GM23338 (cell line): ENCODE measurements at regions not wholly inside any gene's neighbourhood (a gene's known extent, or its start where the extent isn't known, plus 50 kb on each side); places are given as distances from the start of the nearest gene placed in this dataset.

Experiments
- ATAC-seq: fragments of 200-7000 bp; cut with Tn5 transposase; 3 replicates; pipeline ENCODE4 v1.9.1; 2020
- DNase-seq: peaks from one replicate; pipeline ENCODE4 v3.0.0-alpha.2; 2015; ENCODE audit warnings: low spot score
- H2AFZ ChIP-seq: fragments of 200-600 bp; sonication (generic); 2 replicates; pipeline ENCODE4 v1.8.0; 2016; ENCODE audit warnings: antibody characterized with exemption, mild to moderate bottlenecking, moderate library complexity
- H3F3A ChIP-seq: fragments of 200-600 bp; sonication (generic); replicated peaks from 2 replicates; pipeline ENCODE4 v1.8.0; 2017; ENCODE audit warnings: antibody characterized with exemption, mixed run types, low read depth
- H3K27ac ChIP-seq: fragments of 200-600 bp; sonication (generic); 2 replicates; pipeline ENCODE4 v1.6.1; 2016; ENCODE audit warnings: low read depth
- H3K27me3 ChIP-seq: fragments of 200-600 bp; sonication (generic); 2 replicates; pipeline ENCODE4 v1.8.0; 2016; ENCODE audit warnings: mild to moderate bottlenecking, mixed run types, moderate library complexity; ENCODE audit not compliant: insufficient read depth
- H3K36me3 ChIP-seq: fragments of 200-600 bp; sonication (generic); 2 replicates; pipeline ENCODE4 v1.8.0; 2016; ENCODE audit warnings: mild to moderate bottlenecking; ENCODE audit not compliant: insufficient read depth
- H3K4me1 ChIP-seq: fragments of 200-600 bp; sonication (generic); 2 replicates; pipeline ENCODE4 v1.8.0; 2016; ENCODE audit warnings: mild to moderate bottlenecking, moderate library complexity; ENCODE audit not compliant: insufficient read depth
- H3K4me2 ChIP-seq: fragments of 200-600 bp; sonication (generic); 2 replicates; pipeline ENCODE4 v1.7.1; 2017; ENCODE audit warnings: mixed run types
- H3K4me3 ChIP-seq: fragments of 200-600 bp; sonication (generic); 2 replicates; pipeline ENCODE4 v1.6.1; 2016; ENCODE audit warnings: mixed run types
- H3K79me2 ChIP-seq: fragments of 200-600 bp; sonication (generic); replicated peaks from 2 replicates; pipeline ENCODE4 v1.8.0; 2017; ENCODE audit warnings: mild to moderate bottlenecking; ENCODE audit not compliant: insufficient read depth
- H3K9me2 ChIP-seq: fragments of 200-600 bp; sonication (generic); 2 replicates; pipeline ENCODE4 v1.8.0; 2017; ENCODE audit not compliant: insufficient read depth
- H4K20me1 ChIP-seq: fragments of 200-600 bp; sonication (generic); replicated peaks from 2 replicates; pipeline ENCODE4 v1.8.0; 2017; ENCODE audit warnings: mild to moderate bottlenecking; ENCODE audit not compliant: insufficient read depth
- H3K27ac Mint-ChIP-seq: 2 replicates; pipeline ENCODE4 v1.8.0; 2020; ENCODE audit warnings: inconsistent platforms, mild to moderate bottlenecking, moderate library complexity, mixed read lengths
- H3K27me3 Mint-ChIP-seq: 3 replicates; pipeline ENCODE4 v1.8.0; 2022; ENCODE audit warnings: low read depth, mild to moderate bottlenecking, moderate library complexity, mixed read lengths, inconsistent platforms; ENCODE audit not compliant: insufficient read depth, poor library complexity
- H3K36me3 Mint-ChIP-seq: 3 replicates; pipeline ENCODE4 v1.8.0; 2021; ENCODE audit warnings: low read depth, mild to moderate bottlenecking, inconsistent platforms, moderate library complexity, mixed read lengths
- H3K4me1 Mint-ChIP-seq: 3 replicates; pipeline ENCODE4 v1.8.0; 2020; ENCODE audit warnings: mild to moderate bottlenecking, inconsistent platforms, mixed read lengths
- H3K4me3 Mint-ChIP-seq: 3 replicates; pipeline ENCODE4 v1.8.0; 2021; ENCODE audit warnings: moderate library complexity, mild to moderate bottlenecking, inconsistent platforms, mixed read lengths
- H3K9me3 Mint-ChIP-seq: 3 replicates; pipeline ENCODE4 v1.8.0; 2020; ENCODE audit warnings: moderate library complexity, mild to moderate bottlenecking, inconsistent platforms, mixed read lengths
- CREB1 ChIP-seq: fragments of 250-450 bp; sonication (Bioruptor Pico); IDR thresholded peaks from 2 replicates; pipeline ENCODE4 v1.5.0; 2020; ENCODE audit warnings: low read depth, mild to moderate bottlenecking, moderate library complexity
- ETS1 ChIP-seq: IDR thresholded peaks from 2 replicates; pipeline ENCODE4 v1.6.1; 2016; ENCODE audit warnings: antibody characterized with exemption
- EZH2 ChIP-seq: fragments of 200-600 bp; sonication (generic); IDR thresholded peaks from one replicate; pipeline ENCODE4 v1.8.0; 2017; ENCODE audit warnings: antibody characterized with exemption, mild to moderate bottlenecking, low read depth; ENCODE audit not compliant: unreplicated experiment
- EZH2phosphoT487 ChIP-seq: fragments of 200-600 bp; sonication (generic); IDR thresholded peaks from one replicate; pipeline ENCODE4 v1.8.1; 2018; ENCODE audit warnings: antibody characterized with exemption; ENCODE audit not compliant: unreplicated experiment
- JUNB ChIP-seq: IDR thresholded peaks from one replicate; pipeline ENCODE4 v1.6.1; 2016; ENCODE audit warnings: antibody characterized with exemption; ENCODE audit not compliant: unreplicated experiment
- NANOG ChIP-seq: IDR thresholded peaks from 2 replicates; pipeline ENCODE4 v1.6.1; 2016; ENCODE audit warnings: antibody characterized with exemption, borderline replicate concordance
- POLR2AphosphoS5 ChIP-seq: IDR thresholded peaks from 2 replicates; pipeline ENCODE4 v1.6.1; 2016; ENCODE audit warnings: antibody characterized with exemption, low read depth
- REST ChIP-seq: IDR thresholded peaks from one replicate; pipeline ENCODE4 v1.6.1; 2018; ENCODE audit warnings: antibody characterized with exemption; ENCODE audit not compliant: unreplicated experiment
- STAT1 ChIP-seq: IDR thresholded peaks from one replicate; pipeline ENCODE4 v1.6.1; 2016; ENCODE audit warnings: antibody characterized with exemption; ENCODE audit not compliant: unreplicated experiment
- ZNF114 ChIP-seq: fragments of 250-450 bp; sonication (Bioruptor Pico); IDR thresholded peaks from 2 replicates; pipeline ENCODE4 v1.5.0; 2020; ENCODE audit warnings: mild to moderate bottlenecking, moderate library complexity
- ZNF331 ChIP-seq: fragments of 250-450 bp; sonication (Bioruptor Pico); IDR thresholded peaks from 2 replicates; pipeline ENCODE4 v1.5.0; 2020; ENCODE audit warnings: low read depth, mild to moderate bottlenecking, moderate library complexity
- ZNF462 ChIP-seq: fragments of 250-450 bp; sonication (Bioruptor Pico); IDR thresholded peaks from 2 replicates; pipeline ENCODE4 v1.5.0; 2020; ENCODE audit warnings: mild to moderate bottlenecking, moderate library complexity

- no peaks in the 10 kb centered on the region for H3K9me3 Mint-ChIP-seq
- ATAC-seq (no peak), DNase-seq (no peak)
- no peak overlapping the region for H3K4me3 Mint-ChIP-seq
- no peaks in the 10 kb centered on the region for H3K4me1 Mint-ChIP-seq
- Histone ChIP-seq H3K36me3 (no peaks in the 10 kb centered on the region), H3K4me3 (no peak overlapping the region), H4K20me1 (no peaks in the 10 kb centered on the region), H3K4me1 (no peaks in the 10 kb centered on the region), H2AFZ (no peak overlapping the region), H3K9me2 (no peaks in the 10 kb centered on the region), H3K4me2 (no peak overlapping the region), H3F3A (no peaks in the 10 kb centered on the region), H3K27me3 (no peaks in the 10 kb centered on the region), H3K79me2 (no peaks in the 10 kb centered on the region), H3K27ac (no peak overlapping the region)
- no peaks in the 10 kb centered on the region for H3K36me3 Mint-ChIP-seq
- TF ChIP-seq ZNF114 (CRISPR knock-in tag) (no peak), POLR2AphosphoS5 (no peak), NANOG (no peak), REST (no peak), ETS1 (no peak), ZNF331 (CRISPR knock-in tag) (no peak), EZH2 (no peak), JUNB (no peak), ZNF462 (CRISPR knock-in tag) (no peak), STAT1 (no peak), EZH2phosphoT487 (no peak), CREB1 (CRISPR knock-in tag) (no peak)
- H3K27me3 Mint-ChIP-seq = peaks cover 2% of the 10 kb centered on the region
- H3K27ac Mint-ChIP-seq = no peak overlapping the region
Observed at GRCh38 chr3:177334803-177335202, 137.5 kb upstream of the TBL1XR1 start.
